LNCAP (cell line): ENCODE measurements at regions not wholly inside any gene's neighbourhood (a gene's known extent, or its start where the extent isn't known, plus 50 kb on each side); places are given as distances from the start of the nearest gene placed in this dataset.

Experiments used
- CTCF ChIP-seq: fragments of 450-650 bp; IDR thresholded peaks from 2 replicates; pipeline ENCODE4 v1.5.1; 2017; ENCODE audit warnings: mild to moderate bottlenecking

GRCh38 chr1:218948446-218948845 is 225.2 kb upstream of the LYPLAL1 start:
- TF ChIP-seq CTCF: no peak

- TF ChIP-seq CTCF: no peak
These were observed 220.3 kb upstream of the LYPLAL1 start for GRCh38 chr1:218953386-218953785.

- no peak for TF ChIP-seq CTCF
These were observed 215.7 kb upstream of the LYPLAL1 start for GRCh38 chr1:218957971-218958370.

GRCh38 chr1:218959784-218960183 is 213.9 kb upstream of the LYPLAL1 start:
- no peak for TF ChIP-seq CTCF

GRCh38 chr1:218964471-218965185 is 209.1 kb upstream of the LYPLAL1 start:
- TF ChIP-seq CTCF: no peak

GRCh38 chr1:218965821-218966220 is 207.9 kb upstream of the LYPLAL1 start:
- TF ChIP-seq CTCF: no peak

GRCh38 chr1:218967254-218967653 is 206.4 kb upstream of the LYPLAL1 start:
- no peak for TF ChIP-seq CTCF

GRCh38 chr1:218967836-218968235 is 205.8 kb upstream of the LYPLAL1 start:
- TF ChIP-seq CTCF: no peak
